HepG2 (cell line): ENCODE measurements at regions not wholly inside any gene's neighbourhood (a gene's known extent, or its start where the extent isn't known, plus 50 kb on each side); places are given as distances from the start of the nearest gene placed in this dataset.

Source experiments
- ARHGAP35 ChIP-seq: sonication (generic); formaldehyde crosslinking; IDR thresholded peaks from 2 replicates; pipeline ENCODE4 v1.9.0; 2022; ENCODE audit warnings: mild to moderate bottlenecking, inconsistent platforms, moderate library complexity, missing genetic modification reagents, borderline replicate concordance
- CEBPB ChIP-seq: IDR thresholded peaks from 2 replicates; pipeline ENCODE4 v1.6.1; 2011; ENCODE audit warnings: low read depth, low read length, improper control_type of control experiment, borderline replicate concordance
- ESRRA ChIP-seq: sonication (generic); formaldehyde crosslinking; IDR thresholded peaks from 2 replicates; pipeline ENCODE4 v1.5.1; 2020; ENCODE audit warnings: mild to moderate bottlenecking, low read depth, missing genetic modification reagents
- FOXM1 ChIP-seq: sonication (generic); formaldehyde crosslinking; IDR thresholded peaks from 2 replicates; pipeline ENCODE4 v1.5.0; 2020; ENCODE audit warnings: missing genetic modification reagents
- HOXA3 ChIP-seq: sonication (generic); formaldehyde crosslinking; IDR thresholded peaks from 2 replicates; pipeline ENCODE4 v1.5.0; 2020; ENCODE audit warnings: missing genetic modification reagents
- MBD4 ChIP-seq: IDR thresholded peaks from 2 replicates; pipeline ENCODE4 v1.6.1; 2012; ENCODE audit warnings: low read length, inconsistent platforms, borderline replicate concordance
- MYC ChIP-seq: sonication (generic); formaldehyde crosslinking; IDR thresholded peaks from 2 replicates; pipeline ENCODE4 v1.9.0; 2021; ENCODE audit warnings: missing genetic modification reagents, borderline replicate concordance
- STAT5B ChIP-seq: sonication (generic); formaldehyde crosslinking; IDR thresholded peaks from 2 replicates; pipeline ENCODE4 v1.4.0; 2020; ENCODE audit warnings: missing genetic modification reagents
- TEAD3 ChIP-seq: optimal IDR thresholded peaks from 2 replicates; pipeline ENCODE3; 2016; ENCODE audit warnings: borderline replicate concordance
- ZNF17 ChIP-seq: sonication (generic); formaldehyde crosslinking; IDR thresholded peaks from 2 replicates; pipeline ENCODE4 v1.5.0; 2020; ENCODE audit warnings: mild to moderate bottlenecking, missing genetic modification reagents
- ZNF432 ChIP-seq: sonication (generic); formaldehyde crosslinking; IDR thresholded peaks from 2 replicates; pipeline ENCODE4 v1.5.0; 2020; ENCODE audit warnings: missing genetic modification reagents, mild to moderate bottlenecking, borderline replicate concordance
- ZNF749 ChIP-seq: sonication (generic); formaldehyde crosslinking; IDR thresholded peaks from 2 replicates; pipeline ENCODE4 v1.8.0; 2022; ENCODE audit warnings: mild to moderate bottlenecking, missing genetic modification reagents, moderate library complexity, borderline replicate concordance
- TF ChIP-seq, protein P1 (sequence below): sonication (generic); formaldehyde crosslinking; IDR thresholded peaks from 2 replicates; pipeline ENCODE4 v1.5.0; 2020; ENCODE audit warnings: mild to moderate bottlenecking, missing genetic modification reagents, moderate library complexity
- TF ChIP-seq, protein P2 (sequence below): sonication (generic); formaldehyde crosslinking; conservative IDR thresholded peaks from 2 replicates; pipeline ENCODE4 v1.4.0; 2020; ENCODE audit warnings: missing genetic modification reagents

DNA sequence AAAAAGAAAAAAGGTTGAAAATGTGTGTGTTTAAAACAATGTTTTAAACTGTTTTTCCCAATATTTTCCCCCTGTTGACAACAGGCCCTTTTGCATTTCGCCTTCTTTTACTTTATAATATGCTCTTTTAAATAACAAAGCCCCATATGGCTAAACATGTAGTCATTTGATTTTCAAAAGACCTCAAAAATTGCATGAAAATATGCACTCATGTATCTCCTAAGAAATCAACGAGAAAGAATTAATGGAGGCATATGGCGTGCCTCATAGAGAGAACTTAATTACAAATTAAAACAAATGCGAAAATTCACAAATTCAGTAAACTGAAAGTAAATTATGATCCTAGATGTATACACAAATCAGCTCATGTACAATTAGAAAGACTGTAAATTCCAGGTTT, 202.6 kb upstream of the FOXN3 start:
- TF ChIP-seq STAT5B = no peak
- no peak for TF ChIP-seq HOXA3 (CRISPR knock-in tag)
- TF ChIP-seq, protein P1, sequence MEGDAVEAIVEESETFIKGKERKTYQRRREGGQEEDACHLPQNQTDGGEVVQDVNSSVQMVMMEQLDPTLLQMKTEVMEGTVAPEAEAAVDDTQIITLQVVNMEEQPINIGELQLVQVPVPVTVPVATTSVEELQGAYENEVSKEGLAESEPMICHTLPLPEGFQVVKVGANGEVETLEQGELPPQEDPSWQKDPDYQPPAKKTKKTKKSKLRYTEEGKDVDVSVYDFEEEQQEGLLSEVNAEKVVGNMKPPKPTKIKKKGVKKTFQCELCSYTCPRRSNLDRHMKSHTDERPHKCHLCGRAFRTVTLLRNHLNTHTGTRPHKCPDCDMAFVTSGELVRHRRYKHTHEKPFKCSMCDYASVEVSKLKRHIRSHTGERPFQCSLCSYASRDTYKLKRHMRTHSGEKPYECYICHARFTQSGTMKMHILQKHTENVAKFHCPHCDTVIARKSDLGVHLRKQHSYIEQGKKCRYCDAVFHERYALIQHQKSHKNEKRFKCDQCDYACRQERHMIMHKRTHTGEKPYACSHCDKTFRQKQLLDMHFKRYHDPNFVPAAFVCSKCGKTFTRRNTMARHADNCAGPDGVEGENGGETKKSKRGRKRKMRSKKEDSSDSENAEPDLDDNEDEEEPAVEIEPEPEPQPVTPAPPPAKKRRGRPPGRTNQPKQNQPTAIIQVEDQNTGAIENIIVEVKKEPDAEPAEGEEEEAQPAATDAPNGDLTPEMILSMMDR (CRISPR knock-in tag) = no peak
- no peak for TF ChIP-seq FOXM1 (CRISPR knock-in tag)
- no peak for TF ChIP-seq ARHGAP35 (CRISPR knock-in tag)
- TF ChIP-seq ESRRA = no peak
- TF ChIP-seq ZNF17 (CRISPR knock-in tag) = no peak
- no peak for TF ChIP-seq ZNF432 (CRISPR knock-in tag)
- no peak for TF ChIP-seq CEBPB
- TF ChIP-seq ZNF749 (CRISPR knock-in tag) = no peak
- no peak for TF ChIP-seq TEAD3 (CRISPR knock-in tag)
- TF ChIP-seq, protein P2, sequence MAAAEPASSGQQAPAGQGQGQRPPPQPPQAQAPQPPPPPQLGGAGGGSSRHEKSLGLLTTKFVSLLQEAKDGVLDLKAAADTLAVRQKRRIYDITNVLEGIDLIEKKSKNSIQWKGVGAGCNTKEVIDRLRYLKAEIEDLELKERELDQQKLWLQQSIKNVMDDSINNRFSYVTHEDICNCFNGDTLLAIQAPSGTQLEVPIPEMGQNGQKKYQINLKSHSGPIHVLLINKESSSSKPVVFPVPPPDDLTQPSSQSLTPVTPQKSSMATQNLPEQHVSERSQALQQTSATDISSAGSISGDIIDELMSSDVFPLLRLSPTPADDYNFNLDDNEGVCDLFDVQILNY (CRISPR knock-in tag) = no peak
- no peak for TF ChIP-seq MYC
- no peak for TF ChIP-seq MBD4
